A549 (cell line): ENCODE measurements at regions not wholly inside any gene's neighbourhood (a gene's known extent, or its start where the extent isn't known, plus 50 kb on each side); places are given as distances from the start of the nearest gene placed in this dataset.

Source experiments
- ATAC-seq, 2 experiments: fragments of 200-7000 bp in 1 of 2; fragments of >200 bp in 1 of 2; cut with Nextera tagmentation in 1 of 2; cut with Tn5 transposase in 1 of 2; 3 replicates each; pipeline versions ENCODE4 v1.8.0 to v1.9.1; 2018 to 2020; ENCODE audit warnings: mild to moderate bottlenecking in 1 of 2, moderate library complexity in 1 of 2
- CTCF ChIA-PET: fragments of 300-600 bp; sonication (Branson Sonifier 250); formaldehyde crosslinking; extraction: SDS; loops from one replicate; lab custom pipeline; 2021; ENCODE audit warnings: antibody characterized with exemption, inconsistent platforms; lab: Yijun Ruan, JAX
- POLR2A ChIA-PET: fragments of 350-600 bp; formaldehyde crosslinking; extraction: SDS; loops from one replicate; lab custom pipeline; 2021; ENCODE audit warnings: antibody characterized with exemption, inconsistent platforms; lab: Yijun Ruan, JAX
- DNase-seq, 2 experiments: peaks; one replicate each; pipeline versions ENCODE4 v3.0.0 to v3.0.0-alpha.2; 2011 to 2016; ENCODE audit warnings: low read depth in 1 of 2, low spot score in 1 of 2
- FAIRE-seq: peaks from 2 replicates; lab custom pipeline; 2011; peaks lifted over from hg19 to GRCh38; lab: Jason Lieb, UNC
- H3K27ac ChIP-seq, 2 experiments: fragments of >200 bp; sonication (Bioruptor Twin); formaldehyde crosslinking; 3 replicates each; pipeline ENCODE4 v1.5.1; 2016 to 2017
- H3K4me1 ChIP-seq: fragments of >200 bp; sonication (Bioruptor Twin); formaldehyde crosslinking; 3 replicates; pipeline ENCODE4 v1.6.1; 2016
- H3K4me2 ChIP-seq: fragments of >200 bp; sonication (Bioruptor Twin); formaldehyde crosslinking; 3 replicates; pipeline ENCODE4 v1.6.1; 2016
- H3K4me3 ChIP-seq: fragments of >200 bp; sonication (Bioruptor Twin); formaldehyde crosslinking; 3 replicates; pipeline ENCODE4 v1.5.1; 2016
- H3K9me3 ChIP-seq: fragments of >200 bp; sonication (Bioruptor Twin); formaldehyde crosslinking; 3 replicates; pipeline ENCODE4 v1.6.1; 2016
- ATOH8 ChIP-seq: fragments of 250-450 bp; sonication (Bioruptor Pico); IDR thresholded peaks from 2 replicates; pipeline ENCODE4 v1.5.0; 2020; ENCODE audit warnings: low read depth, mild to moderate bottlenecking, moderate library complexity
- BHLHE40 ChIP-seq: IDR thresholded peaks from 2 replicates; pipeline ENCODE4 v1.6.1; 2012; ENCODE audit warnings: low read depth, low read length, inconsistent platforms
- CEBPB ChIP-seq, 2 experiments: fragments of >200 bp in 1 of 2; sonication (Bioruptor Twin) in 1 of 2; formaldehyde crosslinking in 1 of 2; IDR thresholded peaks; 2 replicates each; pipeline ENCODE4 v1.6.1; 2012 to 2016
- E2F6 ChIP-seq: IDR thresholded peaks from 2 replicates; pipeline ENCODE4 v1.6.1; 2012; ENCODE audit warnings: low read depth, borderline replicate concordance
- ELK1 ChIP-seq: fragments of 150-350 bp; IDR thresholded peaks from 2 replicates; pipeline ENCODE4 v1.6.1; 2014; ENCODE audit warnings: low read depth, mild to moderate bottlenecking, low read length
- EP300 ChIP-seq, 2 experiments: fragments of >200 bp; sonication (Bioruptor Twin); formaldehyde crosslinking; IDR thresholded peaks; 2 replicates in 1 of 2; 3 replicates in 1 of 2; pipeline ENCODE4 v1.6.1; 2016 to 2017
- ESRRA ChIP-seq: fragments of 150-350 bp; IDR thresholded peaks from 2 replicates; pipeline ENCODE4 v1.6.1; 2014; ENCODE audit warnings: mild to moderate bottlenecking, low read length, borderline replicate concordance
- FOSL2 ChIP-seq, 2 experiments: fragments of 450-650 bp in 1 of 2; fragments of >200 bp in 1 of 2; sonication (Bioruptor Twin) in 1 of 2; formaldehyde crosslinking; IDR thresholded peaks; 2 replicates each; pipeline versions ENCODE4 v1.5.0 to v1.6.1; 2016 to 2020; ENCODE audit warnings: mild to moderate bottlenecking in 1 of 2, moderate library complexity in 1 of 2
- FOXS1 ChIP-seq: fragments of 250-450 bp; sonication (Bioruptor Pico); IDR thresholded peaks from 2 replicates; pipeline ENCODE4 v1.5.0; 2020; ENCODE audit warnings: mild to moderate bottlenecking, moderate library complexity
- GATA3 ChIP-seq: IDR thresholded peaks from 2 replicates; pipeline ENCODE4 v1.6.1; 2012; ENCODE audit warnings: borderline replicate concordance
- HEYL ChIP-seq: fragments of 250-450 bp; sonication (Bioruptor Pico); IDR thresholded peaks from 2 replicates; pipeline ENCODE4 v1.8.0; 2021; ENCODE audit warnings: mild to moderate bottlenecking, moderate library complexity
- HMGXB4 ChIP-seq: fragments of 250-450 bp; sonication (Bioruptor Pico); IDR thresholded peaks from 2 replicates; pipeline ENCODE4 v1.5.0; 2021; ENCODE audit warnings: mild to moderate bottlenecking, moderate library complexity, borderline replicate concordance
- HOXA7 ChIP-seq: fragments of 250-450 bp; sonication (Bioruptor Pico); IDR thresholded peaks from 2 replicates; pipeline ENCODE4 v1.5.0; 2020; ENCODE audit warnings: mild to moderate bottlenecking, moderate library complexity
- HOXB13 ChIP-seq: fragments of 250-450 bp; sonication (Bioruptor Pico); IDR thresholded peaks from 2 replicates; pipeline ENCODE4 v1.5.0; 2020; ENCODE audit warnings: low read depth, mild to moderate bottlenecking, moderate library complexity
- HOXB5 ChIP-seq: fragments of 250-450 bp; sonication (Bioruptor Pico); IDR thresholded peaks from 2 replicates; pipeline ENCODE4 v1.5.0; 2020; ENCODE audit warnings: mild to moderate bottlenecking, moderate library complexity
- JUN ChIP-seq, 2 experiments: fragments of >200 bp; sonication (Bioruptor Twin); formaldehyde crosslinking; IDR thresholded peaks; 2 replicates in 1 of 2; 3 replicates in 1 of 2; pipeline ENCODE4 v1.6.1; 2016 to 2017
- JUNB ChIP-seq: fragments of >200 bp; sonication (Bioruptor Twin); formaldehyde crosslinking; IDR thresholded peaks from 2 replicates; pipeline ENCODE4 v1.6.1; 2016
- MAX ChIP-seq: IDR thresholded peaks from 2 replicates; pipeline ENCODE4 v1.6.1; 2012
- MAZ ChIP-seq: fragments of 150-350 bp; IDR thresholded peaks from 2 replicates; pipeline ENCODE4 v1.6.1; 2014; ENCODE audit warnings: antibody characterized with exemption, low read depth, low read length, borderline replicate concordance
- NFE2L2 ChIP-seq: fragments of 150-350 bp; conservative IDR thresholded peaks from 2 replicates; pipeline ENCODE4 v1.6.1; 2014; ENCODE audit warnings: low read length
- NR3C1 ChIP-seq: fragments of >200 bp; sonication (Bioruptor Twin); formaldehyde crosslinking; IDR thresholded peaks from 3 replicates; pipeline ENCODE4 v1.6.1; 2017
- PHF8 ChIP-seq: fragments of 200-600 bp; sonication (generic); IDR thresholded peaks from 2 replicates; pipeline ENCODE4 v1.6.1; 2016; ENCODE audit warnings: low read depth, mild to moderate bottlenecking, antibody characterized with exemption, moderate library complexity, borderline replicate concordance
- POLR2A ChIP-seq: IDR thresholded peaks from 2 replicates; pipeline ENCODE4 v1.6.1; 2012; ENCODE audit warnings: mild to moderate bottlenecking, low read length
- RAD21 ChIP-seq, 2 experiments: fragments of >200 bp in 1 of 2; sonication (Bioruptor Twin) in 1 of 2; formaldehyde crosslinking in 1 of 2; IDR thresholded peaks in 1 of 2; conservative IDR thresholded peaks in 1 of 2; 2 replicates in 1 of 2; 3 replicates in 1 of 2; pipeline ENCODE4 v1.6.1; 2012 to 2018; ENCODE audit warnings: inconsistent platforms in 1 of 2
- RARB ChIP-seq: fragments of 250-450 bp; sonication (Bioruptor Pico); IDR thresholded peaks from 2 replicates; pipeline ENCODE4 v1.8.0; 2021; ENCODE audit warnings: mild to moderate bottlenecking, moderate library complexity
- RCOR1 ChIP-seq: fragments of 150-350 bp; IDR thresholded peaks from 2 replicates; pipeline ENCODE4 v1.6.1; 2014; ENCODE audit warnings: antibody characterized with exemption, low read length, low read depth
- RNF2 ChIP-seq: fragments of 200-600 bp; sonication (generic); IDR thresholded peaks from 2 replicates; pipeline ENCODE4 v1.6.1; 2016; ENCODE audit warnings: low read depth, mild to moderate bottlenecking, antibody characterized with exemption, moderate library complexity, borderline replicate concordance
- SREBF2 ChIP-seq: fragments of 450-650 bp; IDR thresholded peaks from 2 replicates; pipeline ENCODE4 v1.6.1; 2014; ENCODE audit warnings: mild to moderate bottlenecking, moderate library complexity
- TP53 ChIP-seq: fragments of 250-450 bp; sonication (Bioruptor Pico); IDR thresholded peaks from 2 replicates; pipeline ENCODE4 v1.5.0; 2021; ENCODE audit warnings: mild to moderate bottlenecking, moderate library complexity
- ZC3H11A ChIP-seq: fragments of 450-650 bp; IDR thresholded peaks from 2 replicates; pipeline ENCODE4 v1.6.1; 2014; ENCODE audit warnings: antibody characterized with exemption, mild to moderate bottlenecking
- ZFP36 ChIP-seq: fragments of 450-650 bp; IDR thresholded peaks from 2 replicates; pipeline ENCODE4 v1.6.1; 2014; ENCODE audit warnings: borderline replicate concordance; ENCODE audit not compliant: partially characterized antibody
- WGBS: methylation state at CpG from one replicate; pipeline ENCODE4 v1.1.6; 2017; ENCODE audit errors: missing lambda C conversion rate; 5-methylcytosine and 5-hydroxymethylcytosine counted together

GRCh38 chr18:8537400-8537799 lies 71.8 kb upstream of the RAB12 start:
- ChIA-PET POLR2A (no interaction called here), CTCF (no interaction called here)
- H3K4me1 ChIP-seq, result no peaks in the 10 kb centered on the region
- no peak for DNase-seq
- no peak for ATAC-seq
- WGBS, result 56% methylated on average over 15 of the region's 17 CpGs
- peaks cover under 1% of the 10 kb centered on the region; the same call in 1 of the 3 replicates for H3K9me3 ChIP-seq
- TF ChIP-seq ZC3H11A (no peak), HOXB5 (no peak), RARB (CRISPR knock-in tag) (no peak), HOXB13 (CRISPR knock-in tag) (no peak), GATA3 (no peak), FOSL2 (IDR thresholded peaks at IDR 0.05) (no peak), FOSL2 (CRISPR knock-in tag; IDR thresholded peaks at IDR 0.05) (no peak), BHLHE40 (no peak), FOXS1 (CRISPR knock-in tag) (no peak), RNF2 (no peak), TP53 (CRISPR knock-in tag) (no peak), CEBPB (IDR thresholded peaks at IDR 0.05) (no peak), RCOR1 (no peak), ZFP36 (no peak), ELK1 (no peak), JUNB (no peak)
- TF ChIP-seq, all 56 proteins: peak for 0
- FAIRE-seq, result no peak
- Histone ChIP-seq H3K27ac (no peak overlapping the region), H3K4me3 (no peak overlapping the region), H3K4me2 (no peak overlapping the region)

- no peak for DNase-seq
- H3K9me3 ChIP-seq, result no peaks in the 10 kb centered on the region
- no peaks in the 10 kb centered on the region for H3K4me1 ChIP-seq
- ATAC-seq, result no peak
- ChIA-PET POLR2A (no interaction called here), CTCF (interaction anchor here (0.6 kb wide), 1 partner anchor 341 kb away, joined by 4 read pairs; no protein-coding TSS in a partner anchor)
- H3K27ac ChIP-seq, result no peak overlapping the region
- H3K4me3 ChIP-seq, result no peak overlapping the region
- no peak for TF ChIP-seq ZFP36
- TF ChIP-seq EP300 (IDR thresholded peaks at IDR 0.05), result no peak
- no peak for TF ChIP-seq E2F6
- no peak for TF ChIP-seq HEYL (CRISPR knock-in tag)
- TF ChIP-seq RCOR1, result no peak
- no peak for TF ChIP-seq HMGXB4 (CRISPR knock-in tag)
- TF ChIP-seq JUN (IDR thresholded peaks at IDR 0.05), result no peak
- TF ChIP-seq SREBF2, result no peak
- TF ChIP-seq PHF8, result no peak
- TF ChIP-seq RAD21 (conservative IDR thresholded peaks at IDR 0.05 in 1 of 2, IDR thresholded peaks at IDR 0.05 in 1 of 2), result no peak
- no peak for TF ChIP-seq HOXA7
- no peak for TF ChIP-seq NFE2L2
- no peak for TF ChIP-seq MAZ
- TF ChIP-seq ESRRA, result no peak
- TF ChIP-seq GATA3, result no peak
- TF ChIP-seq NR3C1, result no peak
- TF ChIP-seq ATOH8 (CRISPR knock-in tag), result no peak
- no peak for TF ChIP-seq MAX
- TF ChIP-seq POLR2A, result no peak
- FAIRE-seq, result no peak
- H3K4me2 ChIP-seq, result no peak overlapping the region
- WGBS, result 72% methylated on average over 2 of the region's 2 CpGs
These were observed 70.3 kb upstream of the RAB12 start for GRCh38 chr18:8538935-8539334.
